Muscle layer of duodenum (tissue), 2 donors: ENCODE measurements at regions not wholly inside any gene's neighbourhood (a gene's known extent, or its start where the extent isn't known, plus 50 kb on each side); places are given as distances from the start of the nearest gene placed in this dataset.
"Not testable (repeated sequence)": the region's sequence is repeated elsewhere in the genome, so short reads cannot be mapped to it uniquely, and the experiment has no call there.

Experiments used
- H3K27ac ChIP-seq: one replicate; pipeline ENCODE4 v1.7.0; 2013; ENCODE audit warnings: mild to moderate bottlenecking, low read length
- H3K27me3 ChIP-seq: one replicate; pipeline ENCODE4 v1.7.0; 2013; ENCODE audit warnings: low read depth, mild to moderate bottlenecking, control low read depth, low read length
- H3K36me3 ChIP-seq, 2 donors: one replicate each; pipeline ENCODE4 v1.7.0; 2013; ENCODE audit warnings: low read length in 2 of 2, control low read depth in 1 of 2, mild to moderate bottlenecking in 1 of 2; ENCODE audit not compliant: insufficient read depth in 2 of 2, control insufficient read depth in 1 of 2
- H3K4me1 ChIP-seq, 2 donors: one replicate each; pipeline ENCODE4 v1.7.0; 2013; ENCODE audit warnings: low read length in 2 of 2, mild to moderate bottlenecking in 2 of 2, control low read depth in 1 of 2, moderate library complexity in 1 of 2; ENCODE audit not compliant: insufficient read depth in 2 of 2, control insufficient read depth in 1 of 2
- H3K4me3 ChIP-seq, 2 donors: one replicate each; pipeline ENCODE4 v1.7.0; 2013; ENCODE audit warnings: low read length in 2 of 2, low read depth in 1 of 2, mild to moderate bottlenecking in 1 of 2
- H3K9me3 ChIP-seq, 2 donors: one replicate each; pipeline ENCODE4 v1.7.0; 2013; ENCODE audit warnings: low read length in 2 of 2, control low read depth in 1 of 2, mild to moderate bottlenecking in 1 of 2; ENCODE audit not compliant: control insufficient read depth in 1 of 2
- donor health status: healthy.

DNA sequence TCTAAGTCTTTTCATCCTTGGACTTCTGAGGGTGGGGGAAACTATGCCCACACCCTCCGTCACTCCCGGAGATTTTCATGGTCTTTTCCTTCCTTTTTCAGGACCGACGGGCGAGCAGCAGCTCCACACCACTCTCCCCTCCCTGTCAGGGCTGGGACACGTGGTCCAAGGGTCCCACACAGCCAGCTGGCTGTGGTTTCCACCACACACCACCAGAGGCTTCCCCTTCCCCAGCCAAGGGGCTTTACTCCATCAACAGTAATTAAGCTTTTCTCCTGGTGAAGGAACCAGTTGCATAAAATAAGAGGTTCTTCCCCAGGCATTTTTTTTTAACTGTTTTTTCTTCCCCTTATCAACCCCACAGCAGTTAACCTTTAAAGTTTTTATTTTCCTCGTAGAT, 453.9 kb downstream of the GPAT3 start:
- Histone ChIP-seq H3K9me3 (peaks cover 0 to 7% of the 10 kb centered on the region in 2 donors), H3K36me3 (no peaks in the 10 kb centered on the region), H3K27me3 (no peaks in the 10 kb centered on the region), H3K4me3 (no peak overlapping the region), H3K4me1 (no peaks in the 10 kb centered on the region), H3K27ac (no peak overlapping the region)

DNA sequence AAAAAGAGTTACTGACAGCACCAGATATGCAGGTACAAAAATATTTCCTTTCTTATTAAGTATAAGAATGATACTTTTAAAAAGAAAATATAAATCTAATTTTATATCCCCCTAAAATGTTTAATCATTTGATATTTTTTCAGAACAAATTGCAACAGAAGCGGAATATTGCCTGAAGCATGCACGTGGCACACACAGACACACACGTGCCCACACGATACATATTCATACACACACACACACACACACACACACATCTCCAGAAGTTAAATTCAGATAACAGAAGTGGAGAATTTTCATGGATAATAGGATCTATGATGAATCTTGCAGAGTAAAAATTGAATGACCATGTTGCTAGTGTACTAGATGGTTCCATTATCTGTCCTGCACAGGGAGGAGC, 445.2 kb downstream of the GPAT3 start:
- H3K27me3 ChIP-seq: no peaks in the 10 kb centered on the region
- H3K9me3 ChIP-seq: no peaks in the 10 kb centered on the region
- H3K4me3 ChIP-seq: no peak overlapping the region

DNA sequence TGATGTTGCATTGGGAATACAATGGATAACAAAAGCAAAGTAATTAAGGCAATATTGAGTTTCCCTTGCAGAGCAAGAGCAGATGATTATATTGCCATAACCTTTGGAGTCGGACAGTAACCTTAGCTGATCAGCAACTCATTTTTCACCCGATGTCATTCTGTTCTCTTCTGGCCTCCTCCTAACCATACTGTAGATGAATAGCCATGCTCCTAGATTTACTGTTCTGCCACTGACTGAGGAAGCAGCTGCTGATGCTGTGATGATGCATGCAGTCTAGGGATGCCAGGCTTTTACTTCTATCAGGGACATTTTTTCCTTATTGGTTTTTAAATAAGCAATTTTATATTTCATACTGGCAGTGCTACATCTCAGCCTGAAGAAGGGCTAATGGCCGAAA, 443.9 kb downstream of the GPAT3 start:
- no peaks in the 10 kb centered on the region for H3K9me3 ChIP-seq
- H3K4me3 ChIP-seq: no peak overlapping the region
- no peak overlapping the region for H3K27ac ChIP-seq
- no peaks in the 10 kb centered on the region for H3K27me3 ChIP-seq
- H3K4me1 ChIP-seq: no peaks in the 10 kb centered on the region
- no peaks in the 10 kb centered on the region for H3K36me3 ChIP-seq

More for the DNA sequence above, 445.2 kb downstream of the GPAT3 start:
- Histone ChIP-seq H3K36me3 (no peaks in the 10 kb centered on the region), H3K4me1 (no peaks in the 10 kb centered on the region), H3K27ac (no peak overlapping the region)

DNA sequence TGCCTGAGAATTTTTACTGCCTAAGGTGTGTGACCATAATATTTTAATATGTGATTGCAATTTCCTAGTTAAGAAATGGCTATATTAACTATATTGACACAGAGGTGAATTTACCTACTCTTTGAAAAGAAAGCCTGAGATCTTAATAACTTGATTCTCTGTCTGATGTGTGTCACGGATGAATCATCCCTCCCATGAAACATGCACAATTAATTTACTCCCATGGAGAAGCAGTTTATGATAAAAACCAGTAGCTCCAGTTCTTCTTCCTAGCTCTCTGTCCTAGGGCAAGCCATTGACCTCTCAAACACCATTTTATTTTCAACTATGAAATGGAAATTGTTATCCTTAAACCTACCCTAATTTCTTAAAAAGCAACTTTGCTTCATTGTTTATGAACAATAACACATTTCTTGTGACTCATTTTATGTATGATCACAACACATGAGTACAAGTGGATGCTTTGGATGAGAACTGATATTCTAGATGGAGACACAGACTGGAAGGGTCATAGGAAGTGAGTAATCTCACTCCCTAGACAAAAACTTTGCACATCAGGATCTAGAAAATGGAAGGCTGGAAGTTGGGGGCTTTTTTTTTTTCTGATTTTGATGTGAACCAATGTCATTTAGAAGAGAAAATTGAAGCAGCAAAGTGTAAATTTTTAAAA, 438.3 kb downstream of the GPAT3 start:
- Histone ChIP-seq H3K27me3 (no peaks in the 10 kb centered on the region), H3K4me3 (no peak overlapping the region), H3K27ac (no peak overlapping the region), H3K36me3 (no peaks in the 10 kb centered on the region), H3K4me1 (no peaks in the 10 kb centered on the region), H3K9me3 (no peaks in the 10 kb centered on the region)

DNA sequence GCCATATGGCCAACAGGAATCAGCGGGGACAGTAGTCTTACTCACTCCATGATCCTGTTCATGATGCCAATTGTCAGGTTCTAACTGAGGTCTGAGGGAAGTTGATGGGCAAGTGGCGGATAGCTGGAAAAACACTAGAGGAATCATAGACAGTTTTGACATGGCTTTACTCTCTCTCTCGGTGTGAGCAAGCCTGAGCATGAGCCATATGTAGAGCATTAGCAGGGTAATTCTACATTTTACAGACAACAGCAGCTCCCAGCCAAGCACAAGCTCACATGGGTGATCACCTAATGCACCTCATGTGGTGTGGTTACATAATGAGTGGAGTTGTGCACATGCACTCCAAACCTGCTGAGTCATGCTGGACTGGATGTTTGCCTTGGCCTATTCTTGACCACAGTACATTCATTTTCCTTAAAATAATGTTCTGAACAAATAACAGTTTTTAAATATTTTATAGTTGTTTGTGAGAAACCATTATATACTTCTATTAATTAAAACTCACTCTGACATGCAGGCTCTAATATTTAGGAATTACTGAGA, 429.2 kb downstream of the GPAT3 start:
- no peak overlapping the region for H3K4me3 ChIP-seq
- H3K36me3 ChIP-seq: no peaks in the 10 kb centered on the region
- no peaks in the 10 kb centered on the region for H3K9me3 ChIP-seq
- no peak overlapping the region for H3K27ac ChIP-seq
- no peaks in the 10 kb centered on the region for H3K27me3 ChIP-seq
- no peaks in the 10 kb centered on the region for H3K4me1 ChIP-seq

DNA sequence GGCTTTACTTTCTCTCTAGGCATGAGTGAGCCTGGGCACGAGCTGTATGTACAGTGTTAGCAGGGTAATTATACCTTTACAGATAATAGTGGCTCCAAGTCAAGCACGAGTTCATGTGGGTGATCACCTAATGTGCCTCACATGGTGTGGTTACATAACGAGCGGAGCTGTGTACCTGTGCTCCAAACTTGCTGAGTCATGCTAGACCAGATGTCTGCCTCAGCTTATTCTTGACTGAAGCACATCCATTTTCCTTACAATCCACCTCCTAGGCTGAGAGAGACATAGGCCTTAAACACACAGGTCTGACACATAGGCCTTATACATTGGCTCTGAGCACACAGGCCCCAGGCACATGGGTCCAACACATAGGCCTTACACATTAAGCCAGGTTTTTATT, 426.6 kb downstream of the GPAT3 start:
- Histone ChIP-seq H3K4me3 (no peak overlapping the region), H3K4me1 (no peaks in the 10 kb centered on the region), H3K27me3 (no peaks in the 10 kb centered on the region), H3K36me3 (no peaks in the 10 kb centered on the region), H3K27ac (no peak overlapping the region), H3K9me3 (no peaks in the 10 kb centered on the region)

DNA sequence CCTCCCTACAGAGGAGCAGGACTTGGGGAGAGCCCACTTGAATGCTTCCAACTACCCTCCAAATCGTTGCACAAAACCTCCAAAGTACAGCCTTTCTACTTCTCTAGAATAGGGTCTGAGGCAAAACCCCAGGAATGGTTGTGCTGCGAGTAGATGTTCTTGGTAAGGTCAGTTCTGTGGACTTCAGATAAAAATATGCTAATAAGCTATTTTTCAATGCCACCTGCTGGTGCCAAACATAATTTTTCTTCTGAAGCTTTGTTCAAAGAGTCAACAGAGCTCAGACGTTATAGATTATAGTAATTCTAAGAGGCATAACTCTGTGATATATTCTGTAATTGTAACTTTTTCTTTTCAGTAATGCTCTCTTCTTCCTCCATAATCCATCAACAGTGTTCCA, 425.7 kb downstream of the GPAT3 start:
- H3K4me1 ChIP-seq: no peaks in the 10 kb centered on the region
- H3K27me3 ChIP-seq: no peaks in the 10 kb centered on the region
- no peaks in the 10 kb centered on the region for H3K9me3 ChIP-seq
- no peak overlapping the region for H3K27ac ChIP-seq
- H3K4me3 ChIP-seq: no peak overlapping the region
- no peaks in the 10 kb centered on the region for H3K36me3 ChIP-seq

DNA sequence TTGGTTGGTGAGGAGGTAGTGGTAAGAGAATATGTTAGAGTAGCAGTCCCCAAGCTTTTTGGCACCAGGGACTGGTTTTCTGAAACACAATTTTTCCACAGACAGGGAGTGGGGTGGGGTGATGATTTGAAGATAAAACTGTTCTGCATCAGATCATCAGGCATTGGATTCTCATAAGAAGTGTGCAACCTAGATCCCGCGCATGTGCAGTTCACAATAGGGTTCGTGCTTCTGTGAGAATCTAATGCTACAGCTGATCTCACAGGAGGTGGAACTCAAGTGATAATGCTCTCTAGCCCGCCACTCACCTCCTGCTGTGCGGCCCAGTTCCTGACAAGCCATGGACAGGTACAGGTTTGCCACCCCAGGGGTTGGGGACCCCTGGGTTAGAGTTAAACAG, 423.3 kb downstream of the GPAT3 start:
- Histone ChIP-seq H3K27me3 (no peaks in the 10 kb centered on the region), H3K4me1 (no peaks in the 10 kb centered on the region), H3K27ac (no peak overlapping the region), H3K36me3 (no peaks in the 10 kb centered on the region), H3K4me3 (no peak overlapping the region), H3K9me3 (no peaks in the 10 kb centered on the region)

DNA sequence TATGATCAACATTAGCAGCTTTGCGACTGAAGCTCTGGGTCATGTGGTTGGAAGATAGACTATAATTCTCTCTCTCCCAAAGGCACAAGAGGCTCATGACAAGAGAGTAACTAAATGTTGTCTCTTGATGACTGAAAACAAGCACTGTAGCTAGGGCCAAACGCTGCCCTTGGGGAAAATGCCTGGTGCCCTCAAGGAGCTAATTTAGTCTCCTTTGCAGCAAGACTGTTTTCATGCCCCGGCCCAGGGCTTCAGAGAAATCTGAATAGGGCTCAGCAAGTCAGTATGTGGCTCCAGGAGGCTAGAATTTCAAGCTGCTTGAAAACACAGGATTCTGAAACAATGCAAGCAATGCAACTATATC, 411.9 kb downstream of the GPAT3 start:
- Histone ChIP-seq H3K9me3 (no peaks in the 10 kb centered on the region), H3K36me3 (no peaks in the 10 kb centered on the region), H3K4me1 (no peaks in the 10 kb centered on the region), H3K4me3 (no peak overlapping the region), H3K27me3 (no peaks in the 10 kb centered on the region), H3K27ac (no peak overlapping the region)

DNA sequence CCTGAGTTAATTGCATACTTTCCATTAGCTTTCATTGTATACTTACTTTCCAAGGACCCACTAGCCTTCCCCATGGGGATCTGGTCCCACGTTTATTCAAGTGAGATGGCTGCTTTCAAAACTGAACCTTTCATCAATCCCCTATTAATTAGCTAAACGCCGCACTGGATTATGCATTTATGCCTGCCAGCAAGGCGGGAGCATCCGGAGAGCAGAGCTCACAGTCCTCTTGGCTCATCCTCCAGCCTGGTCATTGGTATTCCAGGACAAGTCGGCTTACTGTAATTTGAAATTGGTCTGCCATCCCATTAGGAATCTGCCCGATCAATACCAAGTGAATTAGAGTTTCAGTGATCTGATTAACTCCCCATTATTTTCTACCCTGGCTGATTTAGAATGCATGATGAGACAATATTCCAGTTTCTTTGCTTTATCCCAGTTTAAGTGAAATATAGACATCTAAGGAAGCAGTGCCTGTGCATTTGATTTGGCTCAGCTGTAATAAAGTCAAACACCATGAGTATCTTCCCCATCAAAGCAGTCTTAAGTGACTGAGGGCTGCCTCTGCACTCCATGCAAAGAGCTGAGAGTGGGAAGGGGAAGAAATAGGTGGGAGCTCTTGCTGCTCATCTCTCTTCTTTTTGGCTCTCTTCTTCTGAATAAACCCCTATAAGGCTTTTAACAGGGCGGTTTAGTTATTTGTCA, 411.4 kb downstream of the GPAT3 start:
- Histone ChIP-seq H3K27ac (no peak overlapping the region), H3K4me3 (no peak overlapping the region), H3K4me1 (no peaks in the 10 kb centered on the region), H3K9me3 (no peaks in the 10 kb centered on the region), H3K36me3 (no peaks in the 10 kb centered on the region), H3K27me3 (no peaks in the 10 kb centered on the region)

DNA sequence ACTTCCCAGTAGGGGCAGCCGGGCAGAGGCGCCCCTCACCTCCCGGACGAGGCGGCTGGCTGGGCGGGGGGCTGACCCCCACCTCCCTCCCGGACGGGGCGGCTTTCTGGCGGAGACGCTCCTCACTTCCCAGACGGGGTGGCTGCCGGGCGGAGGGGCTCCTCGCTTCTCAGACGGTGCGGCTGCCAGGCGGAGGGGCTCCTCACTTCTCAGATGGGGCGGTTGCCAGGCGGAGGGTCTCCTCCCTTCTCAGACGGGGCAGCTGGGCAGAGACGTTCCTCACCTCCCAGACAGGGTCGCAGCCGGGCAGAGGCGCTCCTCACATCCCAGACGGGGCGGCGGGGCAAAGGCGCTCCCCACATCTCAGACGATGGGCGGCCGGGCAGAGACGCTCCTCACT, 407.8 kb downstream of the GPAT3 start:
- H3K9me3 ChIP-seq, H3K4me3 ChIP-seq, H3K27me3 ChIP-seq, H3K4me1 ChIP-seq, H3K27ac ChIP-seq, H3K36me3 ChIP-seq: not testable (repeated sequence)
